ENCODE measurements at regions not wholly inside any gene's neighbourhood (a gene's known extent, or its start where the extent isn't known, plus 50 kb on each side); places are given as distances from the start of the nearest gene placed in this dataset.

DNA sequence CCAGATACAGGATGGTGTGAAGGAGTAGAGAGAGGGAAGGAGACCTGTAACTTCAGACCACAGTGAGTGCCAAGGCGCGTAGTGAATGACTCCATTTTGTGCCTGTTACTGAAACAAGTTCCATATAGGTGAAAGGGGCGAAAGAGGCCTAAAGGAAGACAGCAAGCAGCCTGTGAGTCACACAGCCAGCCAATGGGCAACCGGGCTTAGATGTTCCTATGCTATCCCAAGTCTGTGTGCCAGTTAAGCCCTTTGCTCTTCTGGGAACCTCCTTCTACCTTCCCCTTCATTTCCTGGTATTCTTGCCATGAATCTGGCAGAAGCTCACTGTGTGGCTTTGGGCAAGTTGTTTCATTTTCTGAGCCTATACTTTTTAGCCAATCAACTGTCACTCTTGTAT lies 161.8 kb upstream of the LDB2 start:
- no peak for ATAC-seq (ENCODE audit: low read depth)
- H3K36me3 ChIP-seq (ENCODE audit: low read depth): no peaks in the 10 kb centered on the region
- no peak overlapping the region for H3K27ac ChIP-seq (ENCODE audit: poor library complexity, severe bottlenecking)
- no peak for DNase-seq (ENCODE audit: low spot score)
- H3K27me3 ChIP-seq (ENCODE audit: insufficient read depth, poor library complexity, severe bottlenecking): no peaks in the 10 kb centered on the region
- TF ChIP-seq, protein P1, sequence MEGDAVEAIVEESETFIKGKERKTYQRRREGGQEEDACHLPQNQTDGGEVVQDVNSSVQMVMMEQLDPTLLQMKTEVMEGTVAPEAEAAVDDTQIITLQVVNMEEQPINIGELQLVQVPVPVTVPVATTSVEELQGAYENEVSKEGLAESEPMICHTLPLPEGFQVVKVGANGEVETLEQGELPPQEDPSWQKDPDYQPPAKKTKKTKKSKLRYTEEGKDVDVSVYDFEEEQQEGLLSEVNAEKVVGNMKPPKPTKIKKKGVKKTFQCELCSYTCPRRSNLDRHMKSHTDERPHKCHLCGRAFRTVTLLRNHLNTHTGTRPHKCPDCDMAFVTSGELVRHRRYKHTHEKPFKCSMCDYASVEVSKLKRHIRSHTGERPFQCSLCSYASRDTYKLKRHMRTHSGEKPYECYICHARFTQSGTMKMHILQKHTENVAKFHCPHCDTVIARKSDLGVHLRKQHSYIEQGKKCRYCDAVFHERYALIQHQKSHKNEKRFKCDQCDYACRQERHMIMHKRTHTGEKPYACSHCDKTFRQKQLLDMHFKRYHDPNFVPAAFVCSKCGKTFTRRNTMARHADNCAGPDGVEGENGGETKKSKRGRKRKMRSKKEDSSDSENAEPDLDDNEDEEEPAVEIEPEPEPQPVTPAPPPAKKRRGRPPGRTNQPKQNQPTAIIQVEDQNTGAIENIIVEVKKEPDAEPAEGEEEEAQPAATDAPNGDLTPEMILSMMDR (IDR thresholded peaks at IDR 0.05; ENCODE audit: poor library complexity, severe bottlenecking): no peak
- no peak overlapping the region for H3K4me3 ChIP-seq (ENCODE audit: severe bottlenecking)
- no peaks in the 10 kb centered on the region for H3K4me1 ChIP-seq (ENCODE audit: insufficient read depth, poor library complexity, severe bottlenecking)
- no peaks in the 10 kb centered on the region for H3K9me3 ChIP-seq (ENCODE audit: severe bottlenecking)

DNA sequence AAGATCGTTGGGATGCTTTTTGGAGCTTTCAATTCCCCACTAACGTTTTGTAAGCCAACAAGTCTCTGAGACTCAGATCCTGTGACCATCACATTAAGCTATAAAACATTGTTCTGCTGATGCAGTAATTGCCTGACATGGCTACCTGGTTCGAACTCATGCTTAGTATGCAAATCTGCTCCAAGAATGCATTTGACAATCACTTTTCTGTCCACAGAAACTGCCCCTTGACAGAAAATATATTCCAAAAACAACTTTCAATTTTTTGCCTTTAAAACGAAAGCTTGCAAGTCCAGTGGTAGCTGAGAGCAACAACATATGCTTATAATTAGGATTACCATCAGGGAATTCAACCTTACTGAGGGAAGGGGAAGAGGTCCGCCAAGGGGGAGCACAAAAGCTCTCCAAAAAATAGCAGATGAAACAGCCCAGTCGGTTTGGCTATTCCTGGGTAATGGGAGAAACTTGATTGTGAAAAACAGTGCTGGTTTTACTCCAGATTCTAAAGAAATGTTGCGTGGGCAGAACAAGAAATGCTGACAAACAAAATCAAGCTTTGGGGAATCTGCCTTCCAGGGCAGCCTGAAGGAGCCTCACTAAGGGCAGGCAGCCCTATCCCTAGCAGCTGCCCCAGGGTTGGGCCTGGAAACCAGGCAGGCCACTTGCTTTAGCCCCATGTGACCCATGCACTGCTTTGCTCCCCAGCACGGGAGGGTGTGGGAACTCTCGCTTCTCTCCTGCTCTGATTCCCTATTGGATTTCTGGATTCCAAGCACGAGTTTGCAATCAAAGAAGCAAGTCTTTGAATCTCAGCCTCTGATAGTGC lies 160.7 kb upstream of the LDB2 start:
- ATAC-seq (ENCODE audit: low read depth): no peak
- no peak overlapping the region for H3K4me3 ChIP-seq (ENCODE audit: severe bottlenecking)
- H3K27ac ChIP-seq (ENCODE audit: poor library complexity, severe bottlenecking): no peak overlapping the region
- no peak for DNase-seq (ENCODE audit: low spot score)
- H3K27me3 ChIP-seq (ENCODE audit: insufficient read depth, poor library complexity, severe bottlenecking): no peaks in the 10 kb centered on the region
- no peaks in the 10 kb centered on the region for H3K9me3 ChIP-seq (ENCODE audit: severe bottlenecking)
- no peaks in the 10 kb centered on the region for H3K36me3 ChIP-seq (ENCODE audit: low read depth)
- TF ChIP-seq, protein P1 (IDR thresholded peaks at IDR 0.05; ENCODE audit: poor library complexity, severe bottlenecking): no peak
- no peaks in the 10 kb centered on the region for H3K4me1 ChIP-seq (ENCODE audit: insufficient read depth, poor library complexity, severe bottlenecking)

DNA sequence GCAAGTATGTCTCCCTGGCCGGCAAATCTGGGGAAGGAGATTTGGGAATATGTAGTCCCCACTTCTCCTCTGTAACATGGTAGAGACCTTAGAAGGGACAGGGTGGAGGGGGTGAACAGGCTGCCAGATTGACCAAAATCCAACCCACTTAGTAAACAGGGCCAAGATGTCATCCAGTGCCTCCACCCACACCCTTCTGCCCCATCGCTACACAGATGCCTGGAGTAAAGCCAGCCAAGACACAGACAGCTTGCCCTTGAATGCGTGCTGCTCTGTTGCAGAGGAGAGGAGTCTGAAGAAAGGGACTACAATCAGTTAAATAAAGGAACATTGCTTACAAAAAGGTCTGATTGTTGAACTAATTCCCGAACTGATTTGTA lies 160.1 kb upstream of the LDB2 start:
- H3K9me3 ChIP-seq (ENCODE audit: severe bottlenecking): no peaks in the 10 kb centered on the region
- DNase-seq (ENCODE audit: low spot score) (no peak), ATAC-seq (ENCODE audit: low read depth) (no peak)
- TF ChIP-seq, protein P1 (IDR thresholded peaks at IDR 0.05; ENCODE audit: poor library complexity, severe bottlenecking): no peak
- no peaks in the 10 kb centered on the region for H3K4me1 ChIP-seq (ENCODE audit: insufficient read depth, poor library complexity, severe bottlenecking)
- H3K36me3 ChIP-seq (ENCODE audit: low read depth): no peaks in the 10 kb centered on the region
- no peaks in the 10 kb centered on the region for H3K27me3 ChIP-seq (ENCODE audit: insufficient read depth, poor library complexity, severe bottlenecking)
- no peak overlapping the region for H3K4me3 ChIP-seq (ENCODE audit: severe bottlenecking)
- no peak overlapping the region for H3K27ac ChIP-seq (ENCODE audit: poor library complexity, severe bottlenecking)

DNA sequence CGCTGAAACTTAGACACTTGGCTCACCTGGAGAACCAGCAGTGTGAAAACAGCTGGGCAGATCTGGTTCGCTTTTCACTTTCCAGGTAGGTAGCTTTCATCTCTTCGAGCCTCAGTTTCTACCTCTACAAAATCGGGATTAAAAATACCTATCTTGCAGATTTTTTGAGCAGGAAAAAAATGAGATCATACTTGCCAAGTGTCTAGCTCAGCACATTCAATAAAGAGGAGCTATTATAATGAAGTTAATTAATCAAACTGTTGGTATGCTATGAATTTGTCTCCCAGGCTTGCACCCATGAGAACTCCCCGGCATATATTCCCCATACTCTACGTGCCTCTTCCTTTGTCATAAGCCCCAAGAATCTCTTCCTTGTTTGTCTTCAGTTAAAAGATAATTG lies 158.6 kb upstream of the LDB2 start:
- TF ChIP-seq, protein P1 (IDR thresholded peaks at IDR 0.05; ENCODE audit: poor library complexity, severe bottlenecking): no peak
- H3K27me3 ChIP-seq (ENCODE audit: insufficient read depth, poor library complexity, severe bottlenecking): no peaks in the 10 kb centered on the region
- no peak overlapping the region for H3K4me3 ChIP-seq (ENCODE audit: severe bottlenecking)
- no peaks in the 10 kb centered on the region for H3K9me3 ChIP-seq (ENCODE audit: severe bottlenecking)
- DNase-seq (ENCODE audit: low spot score) (no peak), ATAC-seq (ENCODE audit: low read depth) (no peak)
- H3K4me1 ChIP-seq (ENCODE audit: insufficient read depth, poor library complexity, severe bottlenecking): no peaks in the 10 kb centered on the region
- H3K36me3 ChIP-seq (ENCODE audit: low read depth): no peaks in the 10 kb centered on the region
- H3K27ac ChIP-seq (ENCODE audit: poor library complexity, severe bottlenecking): no peak overlapping the region

DNA sequence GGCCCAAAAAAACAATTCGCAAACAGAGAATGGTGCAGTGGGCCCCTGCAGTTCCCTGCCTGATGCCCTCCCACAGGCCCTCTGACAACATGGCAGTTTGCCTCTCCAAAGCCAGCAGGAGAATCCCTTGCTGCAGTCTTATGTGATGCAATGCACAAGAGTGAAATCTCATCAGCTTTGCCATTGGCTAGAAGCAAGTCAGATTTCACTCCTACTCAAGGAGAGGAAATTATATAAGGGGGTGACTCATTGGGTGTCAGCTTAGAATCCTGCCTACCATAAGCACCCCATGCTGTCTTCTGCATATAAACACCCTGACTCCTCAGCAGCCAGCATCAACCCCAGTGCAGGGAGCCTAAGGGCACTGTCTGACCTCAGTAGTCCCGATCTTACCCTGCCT lies 157.3 kb upstream of the LDB2 start:
- Histone ChIP-seq H3K4me3 (ENCODE audit: severe bottlenecking) (no peak overlapping the region), H3K27me3 (ENCODE audit: insufficient read depth, poor library complexity, severe bottlenecking) (no peaks in the 10 kb centered on the region), H3K4me1 (ENCODE audit: insufficient read depth, poor library complexity, severe bottlenecking) (no peaks in the 10 kb centered on the region), H3K36me3 (ENCODE audit: low read depth) (no peaks in the 10 kb centered on the region), H3K9me3 (ENCODE audit: severe bottlenecking) (no peaks in the 10 kb centered on the region), H3K27ac (ENCODE audit: poor library complexity, severe bottlenecking) (no peak overlapping the region)
- peak; percentile 90 for ATAC-seq (ENCODE audit: low read depth)
- TF ChIP-seq, protein P1 (IDR thresholded peaks at IDR 0.05; ENCODE audit: poor library complexity, severe bottlenecking): no peak
- no peak for DNase-seq (ENCODE audit: low spot score)

Measured in RWPE2 (cell line).